ENCODE measurements at regions not wholly inside any gene's neighbourhood (a gene's known extent, or its start where the extent isn't known, plus 50 kb on each side); places are given as distances from the start of the nearest gene placed in this dataset.
"Not testable (repeated sequence)": the region's sequence is repeated elsewhere in the genome, so short reads cannot be mapped to it uniquely, and the experiment has no call there.

- DNase-seq (ENCODE audit: low spot score) = peak; percentile 6
Measured at GRCh38 chr14:106006043-106006442, 479.7 kb downstream of the TMEM121 start.

GRCh38 chr14:106006716-106007115 lies 480.3 kb downstream of the TMEM121 start:
- DNase-seq (ENCODE audit: low spot score) = not testable (repeated sequence)

GRCh38 chr14:106010783-106011182 lies 484.4 kb downstream of the TMEM121 start:
- no peak for DNase-seq (ENCODE audit: low spot score)

- peak; percentile 10 for DNase-seq (ENCODE audit: low spot score)
Measured at GRCh38 chr14:106011631-106012360, 485.4 kb downstream of the TMEM121 start.

- DNase-seq (ENCODE audit: low spot score) = not testable (repeated sequence)
Measured at GRCh38 chr14:106012361-106012725, 486.0 kb downstream of the TMEM121 start.

- DNase-seq (ENCODE audit: low spot score) = no peak
Measured at GRCh38 chr14:106013879-106014376, 487.5 kb downstream of the TMEM121 start.

GRCh38 chr14:106017952-106018351 lies 491.6 kb downstream of the TMEM121 start:
- DNase-seq (ENCODE audit: low spot score) = not testable (repeated sequence)

- DNase-seq (ENCODE audit: low spot score) = no peak
Measured at GRCh38 chr14:106021832-106022231, 495.4 kb downstream of the TMEM121 start.

GRCh38 chr14:106022648-106023047 lies 496.3 kb downstream of the TMEM121 start:
- DNase-seq (ENCODE audit: low spot score) = not testable (repeated sequence)

GRCh38 chr14:106023411-106023810 lies 497.0 kb downstream of the TMEM121 start:
- DNase-seq (ENCODE audit: low spot score) = no peak

GRCh38 chr14:106024983-106025604 lies 498.7 kb downstream of the TMEM121 start:
- no peak for DNase-seq (ENCODE audit: low spot score)

- DNase-seq (ENCODE audit: low spot score) = no peak
Measured at GRCh38 chr14:106026026-106026425, 499.6 kb downstream of the TMEM121 start.

- DNase-seq (ENCODE audit: low spot score) = not testable (repeated sequence)
Measured at GRCh38 chr14:106027759-106028158, 501.4 kb downstream of the TMEM121 start.

GRCh38 chr14:106029959-106030358 lies 503.6 kb downstream of the TMEM121 start:
- DNase-seq (ENCODE audit: low spot score) = no peak

- no peak for DNase-seq (ENCODE audit: low spot score)
Measured at GRCh38 chr14:106037380-106037779, 511.0 kb downstream of the TMEM121 start.

- DNase-seq (ENCODE audit: low spot score) = no peak
Measured at GRCh38 chr14:106038263-106038662, 511.9 kb downstream of the TMEM121 start.

- no peak for DNase-seq (ENCODE audit: low spot score)
Measured at GRCh38 chr14:106039400-106039799, 513.0 kb downstream of the TMEM121 start.

GRCh38 chr14:106044515-106044914 lies 518.1 kb downstream of the TMEM121 start:
- no peak for DNase-seq (ENCODE audit: low spot score)

GRCh38 chr14:106044949-106045596 lies 518.7 kb downstream of the TMEM121 start:
- DNase-seq (ENCODE audit: low spot score) = peak; percentile 8

- no peak for DNase-seq (ENCODE audit: low spot score)
Measured at GRCh38 chr14:106051796-106052195, 525.4 kb downstream of the TMEM121 start.

GRCh38 chr14:106055289-106055688 lies 528.9 kb downstream of the TMEM121 start:
- no peak for DNase-seq (ENCODE audit: low spot score)

- DNase-seq (ENCODE audit: low spot score) = no peak
Measured at GRCh38 chr14:106058342-106058741, 532.0 kb downstream of the TMEM121 start.
